Activated CD4-positive, alpha-beta T cell treated with anti-CD3 and anti-CD28 coated beads, Interleukin-2, amount 10 ng/mL, durations not matched to agents 24 days and 14 days (primary cell): ENCODE measurements at regions not wholly inside any gene's neighbourhood (a gene's known extent, or its start where the extent isn't known, plus 50 kb on each side); places are given as distances from the start of the nearest gene placed in this dataset.
"Not testable (repeated sequence)": the region's sequence is repeated elsewhere in the genome, so short reads cannot be mapped to it uniquely, and the experiment has no call there.

Experiments used
- DNase-seq: peaks from one replicate; pipeline ENCODE4 v3.0.0; 2022
- H3K27ac Mint-ChIP-seq: one replicate; pipeline ENCODE4 v1.8.0; 2022; ENCODE audit warnings: mild to moderate bottlenecking, mixed read lengths
- H3K27me3 Mint-ChIP-seq: one replicate; pipeline ENCODE4 v1.8.0; 2022; ENCODE audit warnings: mixed read lengths
- H3K36me3 Mint-ChIP-seq: one replicate; pipeline ENCODE4 v1.8.0; 2022; ENCODE audit warnings: low read depth, mild to moderate bottlenecking, mixed read lengths
- H3K4me1 Mint-ChIP-seq: one replicate; pipeline ENCODE4 v1.8.0; 2021; ENCODE audit warnings: mixed read lengths
- H3K4me3 Mint-ChIP-seq: one replicate; pipeline ENCODE4 v1.8.0; 2022; ENCODE audit warnings: mild to moderate bottlenecking, moderate library complexity, mixed read lengths
- H3K9me3 Mint-ChIP-seq: one replicate; pipeline ENCODE4 v1.8.0; 2021; ENCODE audit warnings: mixed read lengths
- intact Hi-C: fragments of 100-400 bp; cut with micrococcal nuclease; formaldehyde crosslinking; loops from one replicate; pipeline ENCODE4 v1.15.1; 2023

GRCh38 chr16:32066016-32066651, 187.0 kb upstream of the TP53TG3D start:
- intact Hi-C loops, DNase-seq, H3K27me3 Mint-ChIP-seq: not testable (repeated sequence)

GRCh38 chr16:32071586-32071985, 181.5 kb upstream of the TP53TG3D start:
- H3K4me3 Mint-ChIP-seq, H3K36me3 Mint-ChIP-seq, H3K27me3 Mint-ChIP-seq, DNase-seq, H3K4me1 Mint-ChIP-seq, intact Hi-C loops, H3K27ac Mint-ChIP-seq, H3K9me3 Mint-ChIP-seq: not testable (repeated sequence)

More at GRCh38 chr16:32066016-32066651, 187.0 kb upstream of the TP53TG3D start:
- not testable (repeated sequence) for H3K9me3 Mint-ChIP-seq, H3K27ac Mint-ChIP-seq, H3K4me1 Mint-ChIP-seq, H3K36me3 Mint-ChIP-seq, H3K4me3 Mint-ChIP-seq

GRCh38 chr16:32083891-32084290, 169.2 kb upstream of the TP53TG3D start:
- H3K27ac Mint-ChIP-seq, H3K27me3 Mint-ChIP-seq, H3K9me3 Mint-ChIP-seq, H3K4me1 Mint-ChIP-seq, H3K36me3 Mint-ChIP-seq, DNase-seq, intact Hi-C loops, H3K4me3 Mint-ChIP-seq: not testable (repeated sequence)

DNA sequence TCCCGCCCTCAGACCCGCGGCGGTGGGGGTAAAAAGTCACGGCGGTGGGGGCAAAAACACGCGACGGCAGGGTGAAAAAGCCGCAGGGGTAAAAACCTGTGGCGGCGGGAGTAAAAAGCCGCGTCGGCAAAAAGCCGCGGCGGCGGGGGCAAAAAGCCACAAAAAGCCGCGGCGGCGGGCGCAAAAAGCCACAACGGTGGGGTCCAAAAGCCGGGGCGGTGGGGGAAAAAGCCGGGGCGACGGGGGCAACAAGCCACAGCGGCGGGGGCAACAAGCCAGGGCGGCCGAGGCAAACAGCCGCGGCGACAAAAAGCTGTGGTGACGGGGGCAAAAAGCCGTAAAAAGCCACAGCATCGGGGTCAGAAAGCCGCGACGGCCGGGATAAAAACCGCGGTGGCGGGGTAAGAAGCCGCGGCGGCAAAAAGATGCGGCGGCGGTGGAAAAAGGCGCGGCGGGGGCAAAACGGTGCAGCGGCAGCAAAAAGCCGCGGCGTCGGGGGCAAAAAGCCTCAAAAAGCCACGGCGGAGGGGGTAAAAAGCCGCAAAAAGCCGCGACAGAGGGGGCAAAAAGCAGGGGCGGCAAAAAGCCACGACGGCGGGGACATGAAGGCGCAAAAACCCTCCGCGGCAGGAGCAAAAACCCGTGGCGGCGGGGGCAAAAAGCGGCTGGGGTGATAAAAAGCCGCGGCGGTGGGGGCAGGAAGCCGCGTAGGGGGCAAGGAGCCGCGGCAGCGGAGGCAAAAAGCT, 168.3 kb upstream of the TP53TG3D start:
- DNase-seq, H3K36me3 Mint-ChIP-seq, H3K4me3 Mint-ChIP-seq, H3K27me3 Mint-ChIP-seq, H3K9me3 Mint-ChIP-seq, H3K27ac Mint-ChIP-seq, intact Hi-C loops, H3K4me1 Mint-ChIP-seq: not testable (repeated sequence)

DNA sequence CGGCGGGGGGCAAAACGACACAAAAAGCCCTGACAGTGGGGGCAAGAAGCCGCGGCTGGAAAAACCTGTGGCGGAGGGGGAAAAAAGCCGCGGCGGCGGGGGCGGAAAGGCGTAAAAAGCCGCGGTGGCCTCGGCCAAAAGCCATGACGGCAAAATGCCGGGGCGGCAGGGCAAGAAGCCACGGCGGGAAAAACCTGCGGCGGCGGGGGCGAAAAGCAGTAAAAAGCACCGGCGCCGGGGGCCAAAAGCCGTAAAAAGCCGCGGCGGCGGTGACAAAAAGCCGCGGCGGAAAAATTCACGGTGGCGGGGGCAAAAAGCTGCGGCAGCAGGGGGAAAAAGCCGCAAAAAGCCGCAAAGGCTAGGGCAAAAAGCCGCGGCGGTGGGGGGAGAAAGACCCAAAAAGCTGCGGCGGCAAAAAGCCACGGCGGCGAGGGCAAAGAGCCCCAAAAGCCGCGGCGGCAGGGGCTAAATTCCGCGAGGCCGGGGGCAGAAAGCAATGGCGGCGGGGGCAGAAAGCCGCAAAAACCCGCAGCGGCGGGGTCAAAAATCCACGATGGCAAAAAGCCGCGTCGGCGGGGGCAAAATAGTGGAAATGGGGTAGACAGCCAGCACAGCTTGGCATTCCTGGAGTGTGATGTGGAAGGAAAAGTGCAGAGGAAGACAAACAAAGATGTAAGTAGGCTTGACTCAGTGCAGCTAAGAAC, 167.5 kb upstream of the TP53TG3D start:
- H3K27me3 Mint-ChIP-seq, H3K36me3 Mint-ChIP-seq, H3K9me3 Mint-ChIP-seq, H3K4me1 Mint-ChIP-seq, H3K27ac Mint-ChIP-seq, intact Hi-C loops: not testable (repeated sequence)
- H3K4me3 Mint-ChIP-seq = peak overlapping the region; percentile 26
- peak; percentile 62 for DNase-seq

- DNase-seq, H3K4me1 Mint-ChIP-seq, H3K9me3 Mint-ChIP-seq, H3K27me3 Mint-ChIP-seq, H3K4me3 Mint-ChIP-seq, H3K36me3 Mint-ChIP-seq, H3K27ac Mint-ChIP-seq, intact Hi-C loops: not testable (repeated sequence)
Observed at GRCh38 chr16:32115562-32115961, 137.5 kb upstream of the TP53TG3D start.

DNA sequence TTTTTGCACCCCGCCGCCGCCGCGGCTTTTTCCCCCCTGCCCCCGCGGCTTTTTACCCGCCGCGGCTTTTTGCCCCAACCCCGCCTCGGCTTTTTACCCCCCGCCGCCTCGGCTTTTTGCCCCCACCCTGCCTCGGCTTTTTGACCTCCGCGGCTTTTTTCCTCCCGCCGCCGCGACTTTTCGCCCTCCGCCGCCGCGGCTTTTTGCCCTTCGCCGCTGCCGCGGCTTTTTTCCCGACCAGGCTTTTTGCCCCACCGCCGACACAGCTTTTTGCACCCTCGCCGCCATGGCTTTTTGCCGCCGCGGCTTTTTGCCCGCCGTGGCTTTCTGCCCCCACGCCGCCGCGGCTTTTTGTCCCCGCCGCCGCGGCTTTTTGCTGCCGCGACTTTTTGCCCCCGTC, 137.0 kb upstream of the TP53TG3D start:
- Mint-ChIP-seq H3K27ac (no peak overlapping the region), H3K27me3 (peaks cover 7% of the 10 kb centered on the region), H3K4me3 (peak overlapping the region; percentile 67), H3K36me3 (no peaks in the 10 kb centered on the region), H3K9me3 (no peaks in the 10 kb centered on the region), H3K4me1 (no peaks in the 10 kb centered on the region)
- intact Hi-C loops = no loop called here
- peak; percentile 55 for DNase-seq

DNA sequence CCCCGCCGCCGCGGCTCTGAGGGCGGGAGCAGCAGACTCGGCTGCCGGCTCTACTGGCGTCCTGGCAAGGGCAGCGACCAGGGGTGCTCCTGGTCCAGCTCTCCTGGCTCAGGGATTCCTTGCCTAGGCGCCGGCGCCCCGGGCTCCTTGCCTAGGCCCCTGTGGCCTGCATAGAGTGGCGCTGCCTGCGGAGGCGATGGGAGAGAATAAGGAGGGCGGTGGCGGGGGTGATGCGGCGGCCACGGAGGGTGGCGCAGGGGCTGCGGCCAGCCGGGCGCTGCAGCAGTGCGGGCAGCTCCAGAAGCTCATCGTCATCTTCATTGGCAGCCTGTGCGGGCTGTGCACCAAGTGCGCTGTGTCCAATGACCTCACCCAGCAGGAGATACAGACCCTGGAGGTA, 136.6 kb upstream of the TP53TG3D start:
- H3K27ac Mint-ChIP-seq, intact Hi-C loops, H3K4me1 Mint-ChIP-seq, DNase-seq, H3K9me3 Mint-ChIP-seq, H3K27me3 Mint-ChIP-seq, H3K36me3 Mint-ChIP-seq: not testable (repeated sequence)
- peak overlapping the region; percentile 67 for H3K4me3 Mint-ChIP-seq

DNA sequence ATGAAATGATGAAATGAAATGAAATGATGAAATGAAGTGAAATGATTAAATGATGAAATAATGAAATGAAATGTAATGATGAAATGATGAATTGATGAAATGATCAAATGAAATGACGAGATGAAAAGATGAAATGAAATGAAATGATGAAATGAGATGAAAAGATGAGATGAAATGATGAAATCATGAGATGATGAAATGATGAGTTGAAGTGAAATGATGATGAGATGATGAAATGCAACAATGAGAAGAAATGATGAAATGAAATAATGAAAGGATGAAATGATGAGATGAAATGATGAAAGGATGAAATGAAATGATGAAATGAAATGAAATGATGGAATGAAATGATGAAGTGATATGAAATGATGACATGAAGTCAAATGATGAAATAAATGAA, 132.7 kb upstream of the TP53TG3D start:
- intact Hi-C loops, H3K27ac Mint-ChIP-seq, H3K4me3 Mint-ChIP-seq, DNase-seq, H3K27me3 Mint-ChIP-seq, H3K36me3 Mint-ChIP-seq, H3K9me3 Mint-ChIP-seq, H3K4me1 Mint-ChIP-seq: not testable (repeated sequence)

- DNase-seq, H3K27me3 Mint-ChIP-seq, H3K9me3 Mint-ChIP-seq, H3K36me3 Mint-ChIP-seq, H3K27ac Mint-ChIP-seq, H3K4me1 Mint-ChIP-seq, H3K4me3 Mint-ChIP-seq, intact Hi-C loops: not testable (repeated sequence)
Observed at GRCh38 chr16:32120779-32121178, 132.3 kb upstream of the TP53TG3D start.

GRCh38 chr16:32121273-32121900, 131.7 kb upstream of the TP53TG3D start:
- H3K9me3 Mint-ChIP-seq, H3K27me3 Mint-ChIP-seq, H3K36me3 Mint-ChIP-seq, H3K4me1 Mint-ChIP-seq, DNase-seq, H3K4me3 Mint-ChIP-seq, H3K27ac Mint-ChIP-seq, intact Hi-C loops: not testable (repeated sequence)

DNA sequence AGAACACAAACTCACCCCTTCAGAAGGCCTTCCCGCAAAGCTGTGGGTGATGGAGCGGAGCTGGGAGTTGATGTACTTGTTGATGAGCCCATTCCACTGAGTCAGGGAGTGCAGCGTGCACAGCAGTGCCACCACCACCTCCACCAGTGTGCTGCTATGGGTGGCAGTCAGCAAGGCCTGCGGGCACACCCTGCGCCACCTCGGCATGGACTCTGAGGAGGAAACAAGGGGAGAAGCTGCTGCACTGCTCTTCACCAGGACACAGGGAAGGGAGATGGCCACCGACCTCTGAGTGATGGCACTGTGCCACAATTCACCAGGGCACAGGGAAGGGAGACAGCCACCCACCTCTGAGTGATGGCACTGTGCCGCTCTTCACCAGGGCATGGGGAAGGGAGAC, 100.7 kb upstream of the TP53TG3D start:
- H3K9me3 Mint-ChIP-seq, DNase-seq, H3K4me3 Mint-ChIP-seq, H3K27me3 Mint-ChIP-seq, H3K27ac Mint-ChIP-seq, H3K4me1 Mint-ChIP-seq, H3K36me3 Mint-ChIP-seq, intact Hi-C loops: not testable (repeated sequence)

DNA sequence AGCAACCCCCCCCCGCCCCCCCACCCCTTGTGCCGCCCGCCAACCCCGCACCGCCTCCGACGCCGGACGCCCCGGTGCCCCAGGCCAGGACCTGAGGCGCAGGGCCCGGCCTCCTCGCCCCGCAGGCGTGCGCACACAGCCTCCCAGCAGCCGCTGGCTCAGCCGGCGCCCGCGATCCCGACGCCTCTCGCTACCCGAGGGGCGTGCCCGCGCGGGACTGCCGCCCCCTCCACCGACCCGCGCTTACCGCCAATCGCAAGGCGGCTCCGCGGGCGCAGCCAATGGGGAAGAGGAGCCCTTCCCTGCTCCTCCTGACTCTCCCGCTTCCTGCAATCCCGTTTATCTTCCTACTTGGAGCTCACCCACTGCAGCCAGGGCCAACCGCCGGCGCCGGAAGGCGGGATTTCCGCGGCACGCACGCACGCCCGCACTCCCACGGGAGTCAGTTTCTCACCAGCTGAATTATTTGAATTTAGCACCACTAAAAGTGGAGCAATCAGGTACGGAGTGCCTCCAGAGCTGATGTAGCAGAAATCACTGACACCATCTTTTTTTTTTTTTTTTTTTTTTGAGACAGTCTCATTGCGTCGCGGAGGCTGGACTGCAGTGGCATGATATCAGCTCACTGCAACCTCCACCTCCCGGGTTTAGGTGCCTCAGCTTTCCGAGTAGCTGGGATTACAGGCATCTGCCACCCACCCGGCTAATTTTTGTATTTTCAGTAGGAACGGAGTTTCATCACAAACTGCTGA, 65.0 kb upstream of the TP53TG3D start:
- H3K27ac Mint-ChIP-seq, intact Hi-C loops, H3K36me3 Mint-ChIP-seq: not testable (repeated sequence)

More for the DNA sequence above, 65.0 kb upstream of the TP53TG3D start:
- not testable (repeated sequence) for H3K4me3 Mint-ChIP-seq, H3K4me1 Mint-ChIP-seq, H3K9me3 Mint-ChIP-seq, H3K27me3 Mint-ChIP-seq, DNase-seq
